Gastroesophageal sphincter (tissue), 4 donors: ENCODE measurements at regions not wholly inside any gene's neighbourhood (a gene's known extent, or its start where the extent isn't known, plus 50 kb on each side); places are given as distances from the start of the nearest gene placed in this dataset.

ENCODE experiments used
- ATAC-seq: fragments of 150-250 bp; one replicate; pipeline ENCODE4 v1.9.1; 2016; ENCODE audit warnings: mild to moderate bottlenecking, moderate library complexity
- H3K27ac ChIP-seq, 4 donors: fragments of 200-600 bp; sonication (generic) in 3 of 4; 1 replicate in 3 of 4; 2 replicates in 1 of 4; pipeline ENCODE4 v1.5.1; 2016 to 2019
- H3K27me3 ChIP-seq: fragments of 200-600 bp; sonication (generic); one replicate; pipeline ENCODE4 v1.5.1; 2019
- H3K36me3 ChIP-seq, 2 donors: fragments of 200-600 bp; sonication (generic); one replicate each; pipeline ENCODE4 v1.5.1; 2019; ENCODE audit warnings: control low read depth in 1 of 2
- H3K4me1 ChIP-seq, 3 donors: fragments of 200-600 bp; sonication (generic); 1 replicate in 2 of 3; 2 replicates in 1 of 3; pipeline ENCODE4 v1.5.1; 2016 to 2019; ENCODE audit warnings: control low read depth in 2 of 3
- H3K4me3 ChIP-seq, 2 donors: fragments of 200-600 bp; sonication (generic); one replicate each; pipeline ENCODE4 v1.5.1; 2019; ENCODE audit warnings: mild to moderate bottlenecking in 1 of 2, moderate library complexity in 1 of 2
- H3K9me3 ChIP-seq, 3 donors: fragments of 200-600 bp; sonication (generic); one replicate each; pipeline ENCODE4 v1.5.1; 2017 to 2019; ENCODE audit warnings: control low read depth in 2 of 3
- CTCF ChIP-seq, 4 experiments: fragments of 200-600 bp in 2 of 4; fragments of 450-650 bp in 2 of 4; sonication (generic) in 1 of 4; IDR thresholded peaks; one replicate each; pipeline ENCODE4 v1.5.1; 2017 to 2019; ENCODE audit warnings: antibody characterized with exemption in 4 of 4, mild to moderate bottlenecking in 2 of 4, moderate library complexity in 2 of 4
- EP300 ChIP-seq: sonication (generic); formaldehyde crosslinking; IDR thresholded peaks from one replicate; pipeline ENCODE4 v1.6.1; 2017; ENCODE audit warnings: antibody characterized with exemption, mild to moderate bottlenecking
- POLR2A ChIP-seq, 2 donors: fragments of 450-650 bp; IDR thresholded peaks; one replicate each; pipeline ENCODE4 v1.6.1; 2017; ENCODE audit warnings: antibody characterized with exemption in 2 of 2, mild to moderate bottlenecking in 2 of 2, moderate library complexity in 1 of 2
- POLR2AphosphoS5 ChIP-seq: sonication (generic); formaldehyde crosslinking; IDR thresholded peaks from one replicate; pipeline ENCODE4 v1.6.1; 2017; ENCODE audit warnings: antibody characterized with exemption
- WGBS, 2 donors: methylation state at CpG; one replicate each; pipeline ENCODE4 v1.1.5; 2018; ENCODE audit warnings: low coverage in 1 of 2; 5-methylcytosine and 5-hydroxymethylcytosine counted together

- Histone ChIP-seq H3K36me3 (no peaks in the 10 kb centered on the region), H3K27ac (no peak overlapping the region), H3K4me1 (no peaks in the 10 kb centered on the region), H3K27me3 (no peaks in the 10 kb centered on the region), H3K9me3 (no peaks in the 10 kb centered on the region), H3K4me3 (no peak overlapping the region)
- ATAC-seq: no peak
- WGBS, 2 donors: 79 to 86% methylated on average over 8 to 9 of the region's 9 CpGs
- TF ChIP-seq POLR2AphosphoS5 (no peak), POLR2A (IDR thresholded peaks at IDR 0.05) (no peak), CTCF (IDR thresholded peaks at IDR 0.05) (no peak), EP300 (no peak)
These were observed 352.8 kb upstream of the SEMA6D start for GRCh38 chr15:47364230-47365141.

GRCh38 chr15:47366884-47367283 is 350.4 kb upstream of the SEMA6D start:
- H3K27ac ChIP-seq: no peak overlapping the region
- H3K9me3 ChIP-seq: no peaks in the 10 kb centered on the region
- WGBS, 2 donors: 25 to 54% methylated on average over 2 of the region's 2 CpGs
- TF ChIP-seq EP300: no peak
- TF ChIP-seq POLR2AphosphoS5: no peak
- TF ChIP-seq CTCF (IDR thresholded peaks at IDR 0.05): no peak
- TF ChIP-seq POLR2A (IDR thresholded peaks at IDR 0.05): no peak
- no peak for ATAC-seq
- no peak overlapping the region for H3K4me3 ChIP-seq
- no peaks in the 10 kb centered on the region for H3K36me3 ChIP-seq
- no peaks in the 10 kb centered on the region for H3K4me1 ChIP-seq
- H3K27me3 ChIP-seq: no peaks in the 10 kb centered on the region

- Histone ChIP-seq H3K4me3 (no peak overlapping the region), H3K9me3 (no peaks in the 10 kb centered on the region), H3K27me3 (no peaks in the 10 kb centered on the region), H3K27ac (no peak overlapping the region), H3K4me1 (no peaks in the 10 kb centered on the region), H3K36me3 (no peaks in the 10 kb centered on the region)
- WGBS, 2 donors: 79 to 91% methylated on average over 3 of the region's 3 CpGs
- TF ChIP-seq CTCF (IDR thresholded peaks at IDR 0.05) (no peak), POLR2A (IDR thresholded peaks at IDR 0.05) (no peak), POLR2AphosphoS5 (no peak), EP300 (no peak)
- ATAC-seq: no peak
These were observed 349.4 kb upstream of the SEMA6D start for GRCh38 chr15:47367726-47368390.

- H3K9me3 ChIP-seq: no peaks in the 10 kb centered on the region
- no peak for ATAC-seq
- no peaks in the 10 kb centered on the region for H3K36me3 ChIP-seq
- no peak for TF ChIP-seq POLR2AphosphoS5
- TF ChIP-seq POLR2A (IDR thresholded peaks at IDR 0.05): no peak
- TF ChIP-seq CTCF (IDR thresholded peaks at IDR 0.05): no peak
- TF ChIP-seq EP300: no peak
- no peaks in the 10 kb centered on the region for H3K4me1 ChIP-seq
- no peaks in the 10 kb centered on the region for H3K27me3 ChIP-seq
- H3K4me3 ChIP-seq: no peak overlapping the region
- no peak overlapping the region for H3K27ac ChIP-seq
- WGBS, 2 donors: 93 to 95% methylated on average over 2 of the region's 2 CpGs
These were observed 345.4 kb upstream of the SEMA6D start for GRCh38 chr15:47371939-47372338.

GRCh38 chr15:47374222-47374621 is 343.1 kb upstream of the SEMA6D start:
- H3K4me3 ChIP-seq: no peak overlapping the region
- TF ChIP-seq CTCF (IDR thresholded peaks at IDR 0.05) (no peak), POLR2A (IDR thresholded peaks at IDR 0.05) (no peak), EP300 (no peak), POLR2AphosphoS5 (no peak)
- no peak overlapping the region for H3K27ac ChIP-seq
- no peaks in the 10 kb centered on the region for H3K4me1 ChIP-seq
- H3K36me3 ChIP-seq: no peaks in the 10 kb centered on the region
- H3K9me3 ChIP-seq: no peaks in the 10 kb centered on the region
- H3K27me3 ChIP-seq: no peaks in the 10 kb centered on the region
- no peak for ATAC-seq
- 0% methylated on average over 1 of the region's 1 CpG; no CpG with 5 or more reads in 1 of the 2 donors for WGBS, 2 donors
